ENCODE measurements at regions not wholly inside any gene's neighbourhood (a gene's known extent, or its start where the extent isn't known, plus 50 kb on each side); places are given as distances from the start of the nearest gene placed in this dataset.

DNA sequence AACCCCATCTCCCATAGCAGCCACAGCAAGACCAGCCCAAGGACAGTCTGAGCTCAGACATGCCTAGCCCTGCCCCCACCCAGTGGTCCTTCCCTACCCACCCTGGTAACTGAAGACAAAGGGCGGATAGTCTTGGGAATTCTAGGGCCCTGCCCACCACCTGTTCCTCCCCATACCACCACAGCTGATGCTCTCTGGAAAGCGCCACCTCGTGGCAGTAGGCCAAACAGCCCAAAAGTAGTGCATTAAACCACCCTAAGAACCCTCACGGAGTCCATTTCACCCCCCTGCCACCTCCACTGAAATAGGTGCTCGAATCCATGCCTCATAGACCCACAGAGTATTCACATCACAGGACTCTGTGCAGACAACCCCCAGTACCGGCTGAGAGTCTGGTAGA, 1021.4 kb downstream of the CDH8 start:
- TF ChIP-seq TAF1 (IDR thresholded peaks at IDR 0.05; ENCODE audit: borderline replicate concordance, insufficient read depth, low read length), result no peak
- TF ChIP-seq FOXP2 (optimal IDR thresholded peaks at IDR 0.05; ENCODE audit: borderline replicate concordance, extremely low read depth, extremely low read length, insufficient read depth), result no peak
- TF ChIP-seq, protein P1, sequence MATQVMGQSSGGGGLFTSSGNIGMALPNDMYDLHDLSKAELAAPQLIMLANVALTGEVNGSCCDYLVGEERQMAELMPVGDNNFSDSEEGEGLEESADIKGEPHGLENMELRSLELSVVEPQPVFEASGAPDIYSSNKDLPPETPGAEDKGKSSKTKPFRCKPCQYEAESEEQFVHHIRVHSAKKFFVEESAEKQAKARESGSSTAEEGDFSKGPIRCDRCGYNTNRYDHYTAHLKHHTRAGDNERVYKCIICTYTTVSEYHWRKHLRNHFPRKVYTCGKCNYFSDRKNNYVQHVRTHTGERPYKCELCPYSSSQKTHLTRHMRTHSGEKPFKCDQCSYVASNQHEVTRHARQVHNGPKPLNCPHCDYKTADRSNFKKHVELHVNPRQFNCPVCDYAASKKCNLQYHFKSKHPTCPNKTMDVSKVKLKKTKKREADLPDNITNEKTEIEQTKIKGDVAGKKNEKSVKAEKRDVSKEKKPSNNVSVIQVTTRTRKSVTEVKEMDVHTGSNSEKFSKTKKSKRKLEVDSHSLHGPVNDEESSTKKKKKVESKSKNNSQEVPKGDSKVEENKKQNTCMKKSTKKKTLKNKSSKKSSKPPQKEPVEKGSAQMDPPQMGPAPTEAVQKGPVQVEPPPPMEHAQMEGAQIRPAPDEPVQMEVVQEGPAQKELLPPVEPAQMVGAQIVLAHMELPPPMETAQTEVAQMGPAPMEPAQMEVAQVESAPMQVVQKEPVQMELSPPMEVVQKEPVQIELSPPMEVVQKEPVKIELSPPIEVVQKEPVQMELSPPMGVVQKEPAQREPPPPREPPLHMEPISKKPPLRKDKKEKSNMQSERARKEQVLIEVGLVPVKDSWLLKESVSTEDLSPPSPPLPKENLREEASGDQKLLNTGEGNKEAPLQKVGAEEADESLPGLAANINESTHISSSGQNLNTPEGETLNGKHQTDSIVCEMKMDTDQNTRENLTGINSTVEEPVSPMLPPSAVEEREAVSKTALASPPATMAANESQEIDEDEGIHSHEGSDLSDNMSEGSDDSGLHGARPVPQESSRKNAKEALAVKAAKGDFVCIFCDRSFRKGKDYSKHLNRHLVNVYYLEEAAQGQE (IDR thresholded peaks at IDR 0.05; ENCODE audit: insufficient read depth in 1 of 2, low read depth in 2 of 2, low read length in 2 of 2), result no peak
- no peak for TF ChIP-seq SIN3A (IDR thresholded peaks at IDR 0.05; ENCODE audit: borderline replicate concordance, insufficient read depth, low read length)

Data from PFSK-1 (cell line).